ENCODE measurements at regions not wholly inside any gene's neighbourhood (a gene's known extent, or its start where the extent isn't known, plus 50 kb on each side); places are given as distances from the start of the nearest gene placed in this dataset.
A peak's percentile ranks its signal among the peaks of the same experiment; 100 is the strongest.

DNA sequence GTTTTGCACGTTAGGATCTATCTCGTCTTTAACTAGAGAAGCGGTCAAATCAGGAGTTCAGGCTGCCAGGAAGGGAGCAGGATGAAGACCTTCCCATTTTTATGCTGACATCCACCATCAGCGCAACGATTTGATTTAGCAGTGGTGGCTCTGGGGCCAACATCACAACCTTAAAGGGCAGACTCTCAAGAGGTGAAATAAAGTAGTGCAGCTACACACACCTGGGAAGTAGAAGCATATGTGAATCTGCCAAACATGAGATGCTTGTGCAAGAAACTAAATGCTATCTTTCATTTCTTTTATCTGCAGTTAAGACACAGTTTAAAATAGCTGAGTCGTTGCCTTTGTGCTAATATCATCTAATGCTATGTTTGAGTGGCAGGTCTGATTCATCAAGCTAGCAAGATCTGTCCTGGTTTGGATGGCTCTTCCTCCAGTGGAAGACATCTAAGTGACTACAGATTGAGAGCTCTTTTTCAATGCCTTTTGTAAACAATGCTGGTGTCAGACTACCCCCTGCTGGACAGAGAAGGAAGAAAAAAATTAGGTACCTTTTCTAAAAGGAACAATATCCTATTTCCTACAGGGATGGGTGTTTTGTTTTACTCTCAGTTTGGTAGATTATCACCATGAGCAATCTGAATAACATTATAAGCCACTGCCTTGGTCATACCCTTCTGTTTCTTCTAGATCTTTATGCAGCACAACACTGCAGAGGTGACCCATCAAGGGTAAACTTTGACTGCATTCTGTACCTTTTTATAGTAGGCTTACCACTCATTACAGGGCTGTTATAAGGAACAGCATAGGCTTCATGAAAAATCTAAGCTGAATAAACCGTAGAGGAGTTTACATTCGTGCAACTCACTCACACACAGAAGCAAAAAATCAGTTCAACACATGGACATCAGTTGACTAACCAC is 171.6 kb upstream of the FBXL4 start:
- DNase-seq = peak; percentile 7 to 25
- WGBS (ENCODE audit: insufficient coverage, low lambda C conversion rate) = 80% methylated on average over 2 of the region's 8 CpGs

GRCh38 chr6:99114769-99115406 is 167.1 kb upstream of the FBXL4 start:
- no peak overlapping the region for H3K4me3 ChIP-seq (ENCODE audit: low read length)
- H3K4me1 ChIP-seq (ENCODE audit: control insufficient read depth, insufficient read depth, low read length) = no peaks in the 10 kb centered on the region
- no peaks in the 10 kb centered on the region for H3K36me3 ChIP-seq (ENCODE audit: control insufficient read depth, insufficient read depth, low read length)
- H3K27ac ChIP-seq (ENCODE audit: low read length) = no peak overlapping the region
- H3K9me3 ChIP-seq (ENCODE audit: control insufficient read depth, low read depth, low read length) = no peaks in the 10 kb centered on the region
- H3K27me3 ChIP-seq (ENCODE audit: control insufficient read depth, insufficient read depth, low read length) = peaks cover 2% of the 10 kb centered on the region
- WGBS (ENCODE audit: insufficient coverage, low lambda C conversion rate) = 70% methylated on average over 2 of the region's 5 CpGs
- DNase-seq = no peak

More for the DNA sequence above, 171.6 kb upstream of the FBXL4 start:
- H3K4me1 ChIP-seq (ENCODE audit: control insufficient read depth, insufficient read depth, low read length) = no peaks in the 10 kb centered on the region
- no peak overlapping the region for H3K27ac ChIP-seq (ENCODE audit: low read length)
- H3K4me3 ChIP-seq (ENCODE audit: low read length) = no peak overlapping the region
- no peaks in the 10 kb centered on the region for H3K9me3 ChIP-seq (ENCODE audit: control insufficient read depth, low read depth, low read length)
- H3K27me3 ChIP-seq (ENCODE audit: control insufficient read depth, insufficient read depth, low read length) = no peaks in the 10 kb centered on the region
- no peaks in the 10 kb centered on the region for H3K36me3 ChIP-seq (ENCODE audit: control insufficient read depth, insufficient read depth, low read length)

DNA sequence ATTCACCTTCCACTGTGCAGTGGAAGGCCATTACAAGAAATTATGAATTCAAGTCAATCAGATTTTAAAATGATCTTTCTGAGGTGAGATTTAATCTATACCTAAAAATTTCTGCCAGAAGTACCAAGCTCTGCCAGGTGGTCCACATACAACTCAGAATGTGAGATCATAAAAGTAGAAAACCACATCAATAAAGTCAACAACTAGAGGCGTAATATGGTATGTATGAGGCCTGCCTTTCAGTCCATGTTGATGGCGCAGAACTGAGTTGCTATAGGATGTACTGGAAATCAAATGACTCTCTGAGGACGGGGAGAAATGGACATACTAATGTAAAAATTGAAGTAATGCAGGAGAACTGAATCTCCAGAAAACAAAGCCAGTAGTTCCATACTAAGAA is 163.8 kb upstream of the FBXL4 start:
- no peaks in the 10 kb centered on the region for H3K4me1 ChIP-seq (ENCODE audit: control insufficient read depth, insufficient read depth, low read length)
- peaks cover 2% of the 10 kb centered on the region for H3K27me3 ChIP-seq (ENCODE audit: control insufficient read depth, insufficient read depth, low read length)
- 100% methylated on average over 1 of the region's 3 CpGs for WGBS (ENCODE audit: insufficient coverage, low lambda C conversion rate)
- no peaks in the 10 kb centered on the region for H3K9me3 ChIP-seq (ENCODE audit: control insufficient read depth, low read depth, low read length)
- H3K27ac ChIP-seq (ENCODE audit: low read length) = no peak overlapping the region
- no peaks in the 10 kb centered on the region for H3K36me3 ChIP-seq (ENCODE audit: control insufficient read depth, insufficient read depth, low read length)
- H3K4me3 ChIP-seq (ENCODE audit: low read length) = no peak overlapping the region
- no peak for DNase-seq

- Histone ChIP-seq H3K27ac (ENCODE audit: low read length) (no peak overlapping the region), H3K4me3 (ENCODE audit: low read length) (no peak overlapping the region), H3K4me1 (ENCODE audit: control insufficient read depth, insufficient read depth, low read length) (no peaks in the 10 kb centered on the region), H3K9me3 (ENCODE audit: control insufficient read depth, low read depth, low read length) (no peaks in the 10 kb centered on the region), H3K27me3 (ENCODE audit: control insufficient read depth, insufficient read depth, low read length) (peaks cover 2% of the 10 kb centered on the region), H3K36me3 (ENCODE audit: control insufficient read depth, insufficient read depth, low read length) (no peaks in the 10 kb centered on the region)
- no peak for DNase-seq
- 17% methylated on average over 1 of the region's 3 CpGs for WGBS (ENCODE audit: insufficient coverage, low lambda C conversion rate)
Observed at GRCh38 chr6:99110029-99110428, 162.3 kb upstream of the FBXL4 start.

DNA sequence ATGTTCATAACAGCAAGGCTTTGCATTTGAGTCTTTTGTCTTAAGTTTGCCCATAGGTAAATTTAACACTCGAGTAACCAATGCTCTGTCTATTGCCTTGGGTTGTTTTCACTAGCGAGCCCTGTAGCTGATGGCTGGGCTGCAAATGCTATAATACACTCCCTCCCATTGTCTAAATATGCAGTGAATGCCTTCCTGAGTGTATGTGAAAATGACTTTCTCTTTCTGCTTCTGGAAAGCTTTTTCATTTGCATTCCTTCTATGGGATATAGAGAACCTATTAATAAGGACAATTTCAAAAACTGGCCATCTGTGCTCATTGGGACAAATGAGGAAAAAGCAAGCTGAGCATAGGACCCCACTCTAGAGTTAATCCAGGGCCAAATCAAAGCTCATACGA is 156.5 kb upstream of the FBXL4 start:
- Histone ChIP-seq H3K4me3 (ENCODE audit: low read length) (no peak overlapping the region), H3K27me3 (ENCODE audit: control insufficient read depth, insufficient read depth, low read length) (no peaks in the 10 kb centered on the region), H3K27ac (ENCODE audit: low read length) (no peak overlapping the region), H3K9me3 (ENCODE audit: control insufficient read depth, low read depth, low read length) (no peaks in the 10 kb centered on the region), H3K4me1 (ENCODE audit: control insufficient read depth, insufficient read depth, low read length) (no peaks in the 10 kb centered on the region), H3K36me3 (ENCODE audit: control insufficient read depth, insufficient read depth, low read length) (no peaks in the 10 kb centered on the region)
- DNase-seq = no peak
- no CpG with 5 or more reads among the region's 3 CpGs for WGBS (ENCODE audit: insufficient coverage, low lambda C conversion rate)

DNA sequence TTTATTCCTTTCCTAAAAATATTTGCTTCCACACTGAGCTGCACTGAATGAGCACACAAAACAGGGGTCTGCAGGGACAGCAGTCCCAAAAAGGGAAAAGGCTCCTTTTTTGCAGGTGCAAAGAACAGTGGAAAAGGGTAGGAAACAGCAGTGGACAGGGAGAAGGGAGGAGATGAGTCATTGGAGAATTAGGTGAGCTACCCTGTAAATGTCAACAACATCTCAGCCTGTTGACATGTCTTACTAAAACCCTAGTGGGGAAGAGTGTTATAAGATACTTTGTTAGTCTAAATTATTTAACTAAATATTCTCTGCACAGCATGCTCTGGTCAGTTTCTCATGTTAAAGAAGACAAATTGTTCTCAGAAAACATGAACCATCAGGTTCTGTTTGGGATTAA is 151.5 kb upstream of the FBXL4 start:
- DNase-seq = no peak
- Histone ChIP-seq H3K36me3 (ENCODE audit: control insufficient read depth, insufficient read depth, low read length) (no peaks in the 10 kb centered on the region), H3K27ac (ENCODE audit: low read length) (no peak overlapping the region), H3K4me3 (ENCODE audit: low read length) (no peak overlapping the region), H3K4me1 (ENCODE audit: control insufficient read depth, insufficient read depth, low read length) (no peaks in the 10 kb centered on the region), H3K9me3 (ENCODE audit: control insufficient read depth, low read depth, low read length) (no peaks in the 10 kb centered on the region), H3K27me3 (ENCODE audit: control insufficient read depth, insufficient read depth, low read length) (peaks cover under 1% of the 10 kb centered on the region)

DNA sequence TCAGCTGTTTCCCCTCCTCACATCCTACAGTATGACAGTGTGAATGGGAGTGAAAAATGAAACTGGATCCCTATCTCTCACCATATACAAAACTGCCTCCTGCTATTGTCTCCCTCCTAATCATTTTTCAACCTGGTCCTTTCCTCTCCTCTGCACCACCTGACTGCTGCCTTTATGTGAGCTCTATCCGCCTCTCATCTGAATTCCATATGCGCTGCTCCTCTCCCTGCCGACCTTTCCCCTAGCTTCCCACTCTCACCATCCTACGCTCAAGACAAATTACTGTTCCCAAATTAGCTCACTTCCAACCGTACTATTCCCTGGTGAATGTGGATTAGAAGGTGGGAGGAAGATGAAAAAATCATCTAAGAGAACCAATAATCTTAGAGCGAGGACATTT is 148.4 kb upstream of the FBXL4 start:
- H3K27ac ChIP-seq (ENCODE audit: low read length) = no peak overlapping the region
- no peaks in the 10 kb centered on the region for H3K9me3 ChIP-seq (ENCODE audit: control insufficient read depth, low read depth, low read length)
- DNase-seq = no peak
- H3K27me3 ChIP-seq (ENCODE audit: control insufficient read depth, insufficient read depth, low read length) = peaks cover 4% of the 10 kb centered on the region
- 67% methylated on average over 1 of the region's 6 CpGs for WGBS (ENCODE audit: insufficient coverage, low lambda C conversion rate)
- no peak overlapping the region for H3K4me3 ChIP-seq (ENCODE audit: low read length)
- H3K36me3 ChIP-seq (ENCODE audit: control insufficient read depth, insufficient read depth, low read length) = no peaks in the 10 kb centered on the region
- no peaks in the 10 kb centered on the region for H3K4me1 ChIP-seq (ENCODE audit: control insufficient read depth, insufficient read depth, low read length)

DNA sequence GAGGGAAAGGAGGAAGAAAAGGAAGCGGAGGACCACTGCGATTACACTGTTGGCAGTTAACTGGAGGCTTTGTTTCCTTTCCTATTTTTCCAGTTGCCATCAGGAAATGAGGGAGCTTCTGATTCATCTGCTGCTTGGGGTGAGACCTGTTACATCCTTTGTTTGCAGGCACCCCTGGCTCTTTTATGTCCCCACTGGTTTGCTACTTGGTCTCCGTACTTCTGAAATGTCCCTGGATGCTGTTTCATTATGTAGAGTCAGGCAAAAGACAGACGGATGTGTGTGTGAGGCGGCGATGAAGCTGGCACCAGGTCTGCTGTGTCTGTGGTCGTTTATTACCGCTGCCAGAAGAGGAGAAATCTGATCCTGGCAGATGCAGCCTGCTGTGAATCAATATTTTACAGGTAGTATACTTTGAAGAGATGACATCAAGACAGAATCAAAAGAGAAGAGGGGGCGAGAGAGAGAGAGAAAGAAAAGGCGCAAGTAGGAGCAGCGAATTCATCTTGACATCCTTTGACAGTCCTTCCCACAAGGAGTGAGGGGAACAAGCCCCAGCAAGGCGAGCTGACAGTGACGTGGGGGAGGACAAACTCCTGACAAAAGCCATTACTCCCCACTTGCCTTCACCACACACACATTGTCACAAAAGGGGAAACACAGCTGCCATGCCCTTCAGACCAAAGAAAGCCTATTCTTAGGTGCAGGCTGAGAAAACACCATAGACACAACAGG is 145.9 kb upstream of the FBXL4 start:
- Histone ChIP-seq H3K27me3 (ENCODE audit: control insufficient read depth, insufficient read depth, low read length) (peaks cover 4% of the 10 kb centered on the region), H3K4me1 (ENCODE audit: control insufficient read depth, insufficient read depth, low read length) (no peaks in the 10 kb centered on the region), H3K4me3 (ENCODE audit: low read length) (no peak overlapping the region), H3K27ac (ENCODE audit: low read length) (no peak overlapping the region), H3K9me3 (ENCODE audit: control insufficient read depth, low read depth, low read length) (no peaks in the 10 kb centered on the region), H3K36me3 (ENCODE audit: control insufficient read depth, insufficient read depth, low read length) (no peaks in the 10 kb centered on the region)
- 90% methylated on average over 2 of the region's 13 CpGs for WGBS (ENCODE audit: insufficient coverage, low lambda C conversion rate)
- DNase-seq = no peak

DNA sequence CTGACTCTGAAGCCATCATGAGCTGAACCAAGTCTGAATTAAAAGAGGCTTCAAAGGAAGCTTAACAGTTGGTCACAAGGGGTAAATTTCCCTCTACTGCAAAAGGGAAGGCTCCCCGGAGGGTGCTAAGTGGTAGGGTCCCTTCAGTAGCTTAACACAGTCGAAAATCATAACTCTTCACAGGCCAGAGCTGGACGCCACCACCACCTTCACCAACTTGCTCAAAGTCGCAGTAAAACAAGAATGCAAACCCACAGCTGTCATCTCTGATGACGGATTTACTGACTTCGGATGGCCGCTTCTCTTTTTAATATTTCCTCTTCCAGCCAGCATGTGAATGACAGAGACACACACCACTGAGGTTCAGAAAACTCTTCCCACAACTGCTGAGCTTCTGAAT is 144.7 kb upstream of the FBXL4 start:
- no peaks in the 10 kb centered on the region for H3K4me1 ChIP-seq (ENCODE audit: control insufficient read depth, insufficient read depth, low read length)
- H3K36me3 ChIP-seq (ENCODE audit: control insufficient read depth, insufficient read depth, low read length) = no peaks in the 10 kb centered on the region
- no peaks in the 10 kb centered on the region for H3K9me3 ChIP-seq (ENCODE audit: control insufficient read depth, low read depth, low read length)
- DNase-seq = no peak
- H3K4me3 ChIP-seq (ENCODE audit: low read length) = no peak overlapping the region
- no peak overlapping the region for H3K27ac ChIP-seq (ENCODE audit: low read length)
- 83% methylated on average over 2 of the region's 7 CpGs for WGBS (ENCODE audit: insufficient coverage, low lambda C conversion rate)
- H3K27me3 ChIP-seq (ENCODE audit: control insufficient read depth, insufficient read depth, low read length) = peaks cover 4% of the 10 kb centered on the region

DNA sequence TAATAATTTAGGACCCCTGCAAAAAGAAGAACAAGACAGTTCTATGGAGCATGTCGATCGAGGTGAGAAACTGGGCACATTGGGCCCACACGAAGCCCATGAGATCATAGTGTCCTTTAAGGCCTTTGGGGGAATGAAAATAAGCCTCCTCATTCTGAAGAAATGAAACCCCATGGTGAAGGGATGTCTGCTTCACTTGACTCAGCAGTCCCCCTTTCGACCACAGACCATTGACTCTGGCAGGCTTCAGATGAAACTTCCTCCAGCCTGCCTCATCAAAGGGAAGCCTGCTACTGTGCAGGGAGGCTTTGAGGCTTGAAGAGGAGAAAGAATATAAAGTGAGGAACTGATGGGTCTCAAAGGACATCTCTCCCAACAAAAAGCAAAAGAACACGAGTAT is 144.2 kb upstream of the FBXL4 start:
- Histone ChIP-seq H3K4me3 (ENCODE audit: low read length) (no peak overlapping the region), H3K36me3 (ENCODE audit: control insufficient read depth, insufficient read depth, low read length) (no peaks in the 10 kb centered on the region), H3K27ac (ENCODE audit: low read length) (no peak overlapping the region), H3K27me3 (ENCODE audit: control insufficient read depth, insufficient read depth, low read length) (peaks cover 4% of the 10 kb centered on the region), H3K4me1 (ENCODE audit: control insufficient read depth, insufficient read depth, low read length) (no peaks in the 10 kb centered on the region), H3K9me3 (ENCODE audit: control insufficient read depth, low read depth, low read length) (no peaks in the 10 kb centered on the region)
- no peak for DNase-seq
- no CpG with 5 or more reads among the region's 5 CpGs for WGBS (ENCODE audit: insufficient coverage, low lambda C conversion rate)

Data from large intestine (tissue), 3 donors.